HL-60 (cell line): ENCODE measurements at regions not wholly inside any gene's neighbourhood (a gene's known extent, or its start where the extent isn't known, plus 50 kb on each side); places are given as distances from the start of the nearest gene placed in this dataset.

Experiments
- GABPA ChIP-seq: IDR thresholded peaks from 2 replicates; pipeline ENCODE4 v1.6.1; 2012; ENCODE audit warnings: low read depth
- POLR2AphosphoS5 ChIP-seq: IDR thresholded peaks from 2 replicates; pipeline ENCODE4 v1.6.1; 2012; ENCODE audit warnings: low read depth
- SPI1 ChIP-seq: IDR thresholded peaks from 2 replicates; pipeline ENCODE4 v1.6.1; 2012; ENCODE audit warnings: low read depth, mild to moderate bottlenecking, borderline replicate concordance
- TF ChIP-seq, protein P1 (sequence below): IDR thresholded peaks from one replicate; pipeline ENCODE4 v1.5.1; 2011; ENCODE audit warnings: low read length, control low read depth, inconsistent platforms; ENCODE audit not compliant: insufficient read depth
- TF ChIP-seq, protein P2 (sequence below): IDR thresholded peaks from 2 replicates; pipeline ENCODE4 v1.6.1; 2012; ENCODE audit warnings: low read depth; ENCODE audit not compliant: insufficient replicate concordance

DNA sequence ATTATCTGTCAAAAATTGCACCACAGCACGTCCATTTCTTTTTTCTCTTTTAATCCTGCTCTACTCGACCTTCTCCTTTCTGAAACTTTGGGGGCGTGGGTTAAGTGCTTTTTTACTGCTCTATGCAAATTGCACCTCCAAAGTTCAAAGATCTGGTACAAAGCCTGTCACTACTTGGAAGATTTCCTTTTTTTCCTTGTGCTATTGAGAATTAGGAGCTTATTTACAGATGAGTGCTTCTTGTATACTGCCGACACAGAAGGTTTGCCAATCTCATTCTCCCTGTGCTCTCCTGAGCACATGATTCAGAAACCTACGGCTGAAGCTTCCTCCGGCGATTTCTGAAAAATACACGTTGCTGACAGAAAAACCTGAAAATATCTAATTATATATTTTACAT lies 94.8 kb downstream of the TEX29 start:
- TF ChIP-seq, protein P1, sequence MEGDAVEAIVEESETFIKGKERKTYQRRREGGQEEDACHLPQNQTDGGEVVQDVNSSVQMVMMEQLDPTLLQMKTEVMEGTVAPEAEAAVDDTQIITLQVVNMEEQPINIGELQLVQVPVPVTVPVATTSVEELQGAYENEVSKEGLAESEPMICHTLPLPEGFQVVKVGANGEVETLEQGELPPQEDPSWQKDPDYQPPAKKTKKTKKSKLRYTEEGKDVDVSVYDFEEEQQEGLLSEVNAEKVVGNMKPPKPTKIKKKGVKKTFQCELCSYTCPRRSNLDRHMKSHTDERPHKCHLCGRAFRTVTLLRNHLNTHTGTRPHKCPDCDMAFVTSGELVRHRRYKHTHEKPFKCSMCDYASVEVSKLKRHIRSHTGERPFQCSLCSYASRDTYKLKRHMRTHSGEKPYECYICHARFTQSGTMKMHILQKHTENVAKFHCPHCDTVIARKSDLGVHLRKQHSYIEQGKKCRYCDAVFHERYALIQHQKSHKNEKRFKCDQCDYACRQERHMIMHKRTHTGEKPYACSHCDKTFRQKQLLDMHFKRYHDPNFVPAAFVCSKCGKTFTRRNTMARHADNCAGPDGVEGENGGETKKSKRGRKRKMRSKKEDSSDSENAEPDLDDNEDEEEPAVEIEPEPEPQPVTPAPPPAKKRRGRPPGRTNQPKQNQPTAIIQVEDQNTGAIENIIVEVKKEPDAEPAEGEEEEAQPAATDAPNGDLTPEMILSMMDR, result no peak
- no peak for TF ChIP-seq POLR2AphosphoS5
- TF ChIP-seq, protein P2, sequence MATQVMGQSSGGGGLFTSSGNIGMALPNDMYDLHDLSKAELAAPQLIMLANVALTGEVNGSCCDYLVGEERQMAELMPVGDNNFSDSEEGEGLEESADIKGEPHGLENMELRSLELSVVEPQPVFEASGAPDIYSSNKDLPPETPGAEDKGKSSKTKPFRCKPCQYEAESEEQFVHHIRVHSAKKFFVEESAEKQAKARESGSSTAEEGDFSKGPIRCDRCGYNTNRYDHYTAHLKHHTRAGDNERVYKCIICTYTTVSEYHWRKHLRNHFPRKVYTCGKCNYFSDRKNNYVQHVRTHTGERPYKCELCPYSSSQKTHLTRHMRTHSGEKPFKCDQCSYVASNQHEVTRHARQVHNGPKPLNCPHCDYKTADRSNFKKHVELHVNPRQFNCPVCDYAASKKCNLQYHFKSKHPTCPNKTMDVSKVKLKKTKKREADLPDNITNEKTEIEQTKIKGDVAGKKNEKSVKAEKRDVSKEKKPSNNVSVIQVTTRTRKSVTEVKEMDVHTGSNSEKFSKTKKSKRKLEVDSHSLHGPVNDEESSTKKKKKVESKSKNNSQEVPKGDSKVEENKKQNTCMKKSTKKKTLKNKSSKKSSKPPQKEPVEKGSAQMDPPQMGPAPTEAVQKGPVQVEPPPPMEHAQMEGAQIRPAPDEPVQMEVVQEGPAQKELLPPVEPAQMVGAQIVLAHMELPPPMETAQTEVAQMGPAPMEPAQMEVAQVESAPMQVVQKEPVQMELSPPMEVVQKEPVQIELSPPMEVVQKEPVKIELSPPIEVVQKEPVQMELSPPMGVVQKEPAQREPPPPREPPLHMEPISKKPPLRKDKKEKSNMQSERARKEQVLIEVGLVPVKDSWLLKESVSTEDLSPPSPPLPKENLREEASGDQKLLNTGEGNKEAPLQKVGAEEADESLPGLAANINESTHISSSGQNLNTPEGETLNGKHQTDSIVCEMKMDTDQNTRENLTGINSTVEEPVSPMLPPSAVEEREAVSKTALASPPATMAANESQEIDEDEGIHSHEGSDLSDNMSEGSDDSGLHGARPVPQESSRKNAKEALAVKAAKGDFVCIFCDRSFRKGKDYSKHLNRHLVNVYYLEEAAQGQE, result no peak
- TF ChIP-seq GABPA, result no peak
- no peak for TF ChIP-seq SPI1
